ENCODE measurements at regions not wholly inside any gene's neighbourhood (a gene's known extent, or its start where the extent isn't known, plus 50 kb on each side); places are given as distances from the start of the nearest gene placed in this dataset.

DNA sequence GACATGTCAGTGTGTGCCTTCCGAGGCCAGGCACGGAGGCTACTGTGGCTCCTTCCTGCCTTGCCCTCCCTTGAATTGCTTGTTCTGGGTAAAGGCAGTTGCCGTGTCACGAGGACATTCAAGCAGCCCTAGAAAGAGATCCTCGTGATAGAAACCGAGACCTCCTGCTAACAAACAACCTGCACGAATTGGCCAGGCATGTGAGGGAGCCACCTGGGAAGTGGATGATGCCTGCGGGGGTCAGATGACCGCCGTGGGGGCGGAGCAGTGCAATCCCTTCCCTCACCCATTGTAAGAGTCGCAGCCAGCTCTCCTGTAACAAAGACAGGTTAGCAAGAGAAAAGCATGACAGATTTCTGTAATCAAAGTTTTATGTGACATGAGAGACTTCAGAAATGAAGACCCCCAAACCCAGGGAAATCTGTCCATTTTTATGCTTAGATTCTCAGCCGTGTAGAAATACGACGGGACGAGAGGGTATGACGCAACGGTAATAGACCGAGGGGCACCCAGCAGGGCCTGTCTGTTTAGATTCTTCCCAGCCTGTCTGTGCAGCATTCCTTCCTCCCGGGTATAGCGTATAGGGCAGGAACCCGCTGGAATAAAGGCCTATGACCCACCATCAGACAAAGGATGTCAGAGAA is 241.7 kb downstream of the GATA3 start:
- TF ChIP-seq, protein P1, sequence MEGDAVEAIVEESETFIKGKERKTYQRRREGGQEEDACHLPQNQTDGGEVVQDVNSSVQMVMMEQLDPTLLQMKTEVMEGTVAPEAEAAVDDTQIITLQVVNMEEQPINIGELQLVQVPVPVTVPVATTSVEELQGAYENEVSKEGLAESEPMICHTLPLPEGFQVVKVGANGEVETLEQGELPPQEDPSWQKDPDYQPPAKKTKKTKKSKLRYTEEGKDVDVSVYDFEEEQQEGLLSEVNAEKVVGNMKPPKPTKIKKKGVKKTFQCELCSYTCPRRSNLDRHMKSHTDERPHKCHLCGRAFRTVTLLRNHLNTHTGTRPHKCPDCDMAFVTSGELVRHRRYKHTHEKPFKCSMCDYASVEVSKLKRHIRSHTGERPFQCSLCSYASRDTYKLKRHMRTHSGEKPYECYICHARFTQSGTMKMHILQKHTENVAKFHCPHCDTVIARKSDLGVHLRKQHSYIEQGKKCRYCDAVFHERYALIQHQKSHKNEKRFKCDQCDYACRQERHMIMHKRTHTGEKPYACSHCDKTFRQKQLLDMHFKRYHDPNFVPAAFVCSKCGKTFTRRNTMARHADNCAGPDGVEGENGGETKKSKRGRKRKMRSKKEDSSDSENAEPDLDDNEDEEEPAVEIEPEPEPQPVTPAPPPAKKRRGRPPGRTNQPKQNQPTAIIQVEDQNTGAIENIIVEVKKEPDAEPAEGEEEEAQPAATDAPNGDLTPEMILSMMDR (IDR thresholded peaks at IDR 0.05) = no peak
- no peak for TF ChIP-seq POLR2A (IDR thresholded peaks at IDR 0.05)

Measured in thyroid gland (tissue), 4 donors.